ENCODE measurements at regions not wholly inside any gene's neighbourhood (a gene's known extent, or its start where the extent isn't known, plus 50 kb on each side); places are given as distances from the start of the nearest gene placed in this dataset.
"Not testable (repeated sequence)": the region's sequence is repeated elsewhere in the genome, so short reads cannot be mapped to it uniquely, and the experiment has no call there.

DNA sequence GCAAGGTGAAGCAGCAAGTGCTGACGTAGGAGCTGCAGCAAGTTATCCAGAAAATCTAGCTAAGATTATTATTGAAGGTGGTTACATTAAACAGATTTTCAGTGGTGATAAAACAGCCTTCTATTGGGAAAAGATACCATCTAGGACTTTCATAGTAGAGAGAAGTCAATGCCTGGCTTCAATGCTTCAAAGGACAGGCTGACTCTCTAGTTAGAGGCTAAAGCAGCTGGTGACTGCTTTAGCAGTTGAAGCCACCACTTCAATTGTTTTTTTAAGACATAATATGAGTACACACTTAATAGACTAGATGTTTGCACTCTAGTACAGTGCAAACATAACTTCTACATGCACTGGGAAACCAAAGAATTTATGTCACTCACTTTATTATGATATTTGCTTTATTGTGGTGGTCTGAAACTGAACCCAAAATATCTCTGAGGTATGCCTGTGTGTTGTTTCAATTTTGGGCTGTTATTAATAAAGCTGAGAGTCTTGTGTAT lies 1026.9 kb upstream of the FOXG1 start:
- no peak for DNase-seq (ENCODE audit: low read depth, low spot score)

DNA sequence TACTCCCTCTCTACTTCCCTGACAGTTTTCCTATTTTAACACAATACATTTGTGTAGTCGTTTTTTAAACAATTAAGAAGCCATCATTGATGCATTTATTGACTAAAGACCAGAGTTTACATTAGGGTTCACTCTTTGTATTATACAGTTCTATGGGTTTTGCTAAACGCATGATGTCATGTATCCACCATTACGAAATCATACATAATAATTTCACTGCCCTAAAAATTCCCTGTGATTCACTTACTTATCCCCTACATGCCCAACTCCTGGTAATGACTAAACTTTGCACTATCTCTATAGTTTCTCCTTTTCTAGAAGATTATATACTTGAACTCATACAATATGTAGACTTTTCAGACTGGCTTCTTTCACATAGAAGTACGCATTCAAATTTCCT lies 1016.5 kb upstream of the FOXG1 start:
- DNase-seq (ENCODE audit: low read depth, low spot score), result no peak

DNA sequence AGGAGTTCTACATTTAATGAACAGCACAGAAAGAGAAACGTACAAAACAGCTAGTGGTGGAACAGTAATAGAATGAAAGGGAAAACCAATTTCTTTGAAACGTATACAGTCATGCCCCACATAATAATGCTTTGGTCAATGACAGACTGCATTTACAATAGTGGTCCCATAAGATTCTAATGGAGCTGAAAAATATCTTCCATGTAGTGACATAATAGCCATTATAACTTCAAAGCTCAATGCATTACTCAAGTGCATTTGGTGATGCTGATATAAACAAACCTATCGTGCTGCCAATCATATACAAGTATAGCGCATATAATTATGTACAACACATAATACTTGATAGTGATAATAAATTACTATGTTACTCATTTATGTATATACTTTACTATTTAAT lies 1008.9 kb upstream of the FOXG1 start:
- not testable (repeated sequence) for DNase-seq (ENCODE audit: low read depth, low spot score)

DNA sequence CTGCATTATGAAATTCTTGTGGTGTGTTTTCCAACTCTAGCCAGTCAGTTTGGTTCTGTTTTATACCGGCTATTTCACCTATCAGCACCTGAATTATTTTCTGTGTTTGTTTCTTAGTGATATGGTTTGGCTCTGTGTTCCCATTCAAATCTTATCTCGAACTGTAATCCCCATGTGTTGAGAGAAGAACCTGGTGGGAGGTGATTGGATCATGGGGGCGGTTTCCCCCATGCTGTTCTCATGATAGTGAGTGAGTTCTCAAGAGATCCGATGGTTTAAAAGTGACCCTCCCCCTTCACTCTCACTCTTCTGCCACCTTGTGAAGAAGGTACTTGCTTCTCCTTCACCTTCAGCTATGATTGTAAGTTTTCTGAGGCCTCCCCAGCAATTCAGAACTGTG lies 1006.2 kb upstream of the FOXG1 start:
- not testable (repeated sequence) for DNase-seq (ENCODE audit: low read depth, low spot score)

DNA sequence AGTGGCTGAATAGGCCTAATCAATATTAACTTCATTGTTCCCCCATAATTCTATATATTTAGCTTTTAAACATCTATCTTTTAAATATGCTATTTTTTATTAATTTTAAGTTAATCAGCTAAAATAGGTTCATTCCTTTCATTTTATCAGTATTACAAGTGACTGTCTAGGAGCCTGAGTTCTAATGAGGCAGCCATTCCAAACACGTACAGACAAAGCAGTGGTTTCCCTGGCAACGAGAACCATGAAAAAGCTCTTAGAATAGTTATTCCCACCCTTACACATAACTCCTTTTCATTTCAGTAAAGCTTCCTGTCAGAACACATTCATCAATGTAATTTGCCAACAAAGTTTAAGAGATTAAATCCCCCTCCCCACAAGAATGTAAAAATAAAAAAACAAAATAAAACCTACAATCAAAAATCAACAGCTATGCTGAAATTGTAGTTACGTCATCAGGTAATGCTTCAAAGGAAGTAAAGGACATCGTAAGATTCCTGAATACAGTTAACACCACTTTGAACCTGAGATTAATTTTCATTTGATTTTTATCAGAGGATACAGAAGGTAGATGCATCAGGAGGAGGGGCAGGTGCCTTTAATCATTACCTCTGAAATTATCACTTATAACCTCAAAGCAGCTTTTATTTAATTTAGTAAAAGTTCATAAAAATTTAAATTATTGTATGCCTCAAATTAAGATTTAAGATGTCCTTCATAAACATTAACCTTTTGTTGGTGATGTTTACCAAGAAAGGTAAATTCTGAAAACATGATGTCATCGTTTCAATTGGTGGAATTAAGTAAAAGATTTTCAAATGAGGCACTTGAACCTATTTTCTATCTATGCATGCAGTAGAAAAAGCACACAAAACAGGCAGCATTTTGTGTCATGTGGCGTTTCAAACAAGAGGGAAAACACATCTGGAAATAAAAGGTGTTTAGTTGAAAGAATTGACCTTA lies 967.2 kb upstream of the FOXG1 start:
- peak; percentile 61 for DNase-seq (ENCODE audit: low read depth, low spot score)

DNA sequence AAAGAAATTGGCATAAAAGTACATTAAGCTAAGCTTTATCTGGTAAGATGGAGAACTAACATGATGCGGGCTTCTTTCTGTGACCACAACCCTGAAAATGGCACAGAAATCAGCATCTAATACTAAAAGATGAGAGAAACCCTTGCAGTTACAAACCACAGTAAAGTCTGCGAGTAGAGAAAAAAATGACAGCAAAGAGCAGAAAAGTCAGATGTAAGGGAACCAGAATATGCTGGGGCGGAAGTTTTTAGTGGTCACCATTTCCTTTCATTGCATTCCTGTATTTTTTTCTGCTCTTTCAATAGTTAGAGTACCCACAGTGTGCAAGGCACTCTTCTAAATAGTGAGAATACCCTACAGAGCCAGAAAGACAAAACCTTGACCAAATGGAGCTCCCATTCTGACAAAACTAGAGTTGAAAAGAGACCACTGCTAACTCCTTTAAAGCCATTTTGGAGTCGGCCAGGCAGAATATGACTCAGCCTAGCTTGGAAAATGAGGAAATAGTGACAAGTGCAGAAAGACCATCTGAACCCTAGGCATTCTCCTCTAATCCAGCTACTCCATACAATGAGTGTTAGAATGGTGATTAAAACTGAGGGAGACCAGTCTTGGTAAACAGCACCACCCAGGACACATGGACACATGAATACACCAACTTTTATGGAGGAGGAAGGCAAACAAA lies 948.7 kb upstream of the FOXG1 start:
- DNase-seq (ENCODE audit: low read depth, low spot score), result not testable (repeated sequence)

DNA sequence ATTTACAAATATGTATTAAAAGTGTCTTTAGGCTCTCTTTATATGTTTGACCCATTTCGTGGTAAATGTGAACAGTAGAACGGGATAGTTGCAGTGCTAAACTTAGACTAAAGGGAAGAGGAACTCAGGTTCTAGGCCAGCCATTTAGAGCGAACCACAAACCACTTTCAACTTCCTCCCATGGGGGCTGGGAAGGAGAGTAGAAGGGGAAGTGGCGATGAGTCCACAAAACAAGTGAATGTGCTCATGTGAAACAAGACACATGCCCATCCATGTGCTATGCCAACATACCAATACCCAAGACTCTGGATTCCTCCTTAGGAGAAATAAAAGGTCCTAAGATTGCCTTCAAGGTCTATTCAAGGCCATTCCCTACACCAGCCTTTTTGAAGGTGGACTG lies 940.4 kb upstream of the FOXG1 start:
- DNase-seq (ENCODE audit: low read depth, low spot score), result not testable (repeated sequence)

DNA sequence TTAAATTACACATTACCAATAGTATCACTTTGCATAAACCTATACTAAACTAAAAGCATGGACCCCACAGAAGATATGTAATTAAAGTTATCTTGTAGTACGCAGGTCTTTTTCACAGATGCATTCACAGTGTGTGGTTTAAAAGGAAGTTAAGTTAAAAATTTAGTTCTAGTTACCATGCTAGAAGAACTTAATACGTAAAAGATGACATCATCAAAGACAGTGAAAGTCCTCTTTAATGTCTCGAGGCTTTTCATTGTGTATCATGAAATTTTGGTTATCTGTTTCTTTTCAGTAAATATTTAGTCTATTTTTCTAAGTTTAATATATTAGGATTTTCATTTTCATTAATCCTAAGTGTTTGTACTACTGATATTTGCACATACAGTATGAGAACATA lies 934.6 kb upstream of the FOXG1 start:
- not testable (repeated sequence) for DNase-seq (ENCODE audit: low read depth, low spot score)

DNA sequence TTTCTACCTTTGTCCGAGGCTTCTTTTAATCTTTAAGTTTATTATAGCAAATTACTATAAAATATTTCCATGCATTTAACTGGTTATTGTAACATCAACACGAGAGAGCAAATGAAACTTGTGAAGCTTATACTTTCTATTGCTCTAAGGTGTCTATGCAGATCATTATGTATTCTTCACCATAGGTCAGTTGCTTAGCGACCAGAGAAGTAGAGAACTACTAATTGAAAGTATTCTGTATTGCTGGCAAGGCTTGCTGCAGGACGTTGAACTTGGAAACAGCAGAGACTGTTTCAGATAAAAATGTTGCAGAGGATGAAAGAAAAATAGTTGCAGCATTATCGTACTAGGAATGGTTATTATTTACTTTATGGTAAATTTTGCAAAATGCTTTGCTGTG lies 933.6 kb upstream of the FOXG1 start:
- peak; percentile 16 for DNase-seq (ENCODE audit: low read depth, low spot score)

DNA sequence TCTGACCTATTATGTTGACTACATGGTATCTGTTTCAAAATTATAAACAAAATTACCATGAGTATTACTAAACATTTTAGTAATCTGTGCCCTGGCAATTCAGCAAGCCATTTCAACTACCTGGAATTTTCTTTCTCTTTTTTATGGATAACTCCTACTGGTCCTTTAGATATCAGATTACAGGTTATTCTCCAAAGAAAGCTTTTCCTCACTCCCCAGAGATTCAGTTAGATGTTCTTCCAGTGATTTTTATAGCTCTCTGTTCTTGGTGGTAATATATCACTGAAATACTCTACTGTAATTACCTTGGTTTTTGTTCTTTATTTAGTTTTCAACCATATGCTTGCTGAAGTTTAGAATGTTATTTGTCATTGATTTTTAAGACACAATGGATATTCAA lies 930.2 kb upstream of the FOXG1 start:
- no peak for DNase-seq (ENCODE audit: low read depth, low spot score)

DNA sequence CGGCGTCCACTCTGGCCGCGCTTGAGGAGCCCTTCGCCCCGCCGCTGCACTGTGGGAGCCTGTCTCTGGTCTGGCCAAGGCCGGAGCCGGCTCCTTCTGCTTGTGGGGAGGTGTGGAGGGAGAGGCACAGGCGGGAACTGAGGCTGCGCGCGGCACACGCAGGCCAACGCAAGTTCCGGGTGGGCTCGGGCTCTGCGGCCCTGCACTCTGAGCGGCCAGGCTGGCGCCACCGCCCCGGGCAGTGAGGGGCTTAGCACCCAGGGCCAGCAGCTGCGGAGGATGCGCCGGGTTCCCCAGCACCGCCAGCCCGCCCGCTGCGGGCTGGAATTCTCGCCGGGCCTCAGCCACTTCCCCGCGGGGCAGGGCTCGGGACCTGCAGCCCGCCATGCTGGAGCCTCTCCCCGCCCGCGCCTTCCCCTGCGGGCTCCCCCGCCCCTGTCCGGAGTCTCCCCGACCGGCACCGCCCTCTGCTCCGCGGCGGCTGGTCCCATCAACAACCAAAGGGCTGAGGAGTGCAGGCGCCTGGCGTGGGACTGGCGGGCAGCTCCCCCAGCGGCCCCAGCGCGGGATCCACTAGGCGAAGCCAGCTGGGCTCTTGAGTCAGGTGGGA lies 921.2 kb upstream of the FOXG1 start:
- no peak for DNase-seq (ENCODE audit: low read depth, low spot score)

DNA sequence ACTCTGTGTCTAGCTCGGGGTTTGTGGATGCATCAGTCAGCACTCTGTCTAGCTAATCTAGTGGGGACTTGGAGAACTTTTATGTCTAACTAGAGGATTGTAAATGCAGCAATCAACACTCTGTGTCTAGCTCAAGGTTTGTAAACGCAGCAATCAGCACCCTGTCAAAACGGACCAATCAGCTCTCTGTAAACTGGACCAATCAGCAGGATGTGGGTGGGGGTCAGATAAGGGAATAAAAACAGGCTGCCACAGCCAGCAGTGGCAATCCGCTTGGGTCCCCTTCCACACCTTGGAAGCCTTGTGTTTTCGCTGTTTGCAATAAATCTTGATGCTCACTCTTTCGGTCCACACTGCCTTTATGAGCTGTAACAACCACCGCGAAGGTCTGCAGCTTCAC lies 920.7 kb upstream of the FOXG1 start:
- DNase-seq (ENCODE audit: low read depth, low spot score), result no peak

DNA sequence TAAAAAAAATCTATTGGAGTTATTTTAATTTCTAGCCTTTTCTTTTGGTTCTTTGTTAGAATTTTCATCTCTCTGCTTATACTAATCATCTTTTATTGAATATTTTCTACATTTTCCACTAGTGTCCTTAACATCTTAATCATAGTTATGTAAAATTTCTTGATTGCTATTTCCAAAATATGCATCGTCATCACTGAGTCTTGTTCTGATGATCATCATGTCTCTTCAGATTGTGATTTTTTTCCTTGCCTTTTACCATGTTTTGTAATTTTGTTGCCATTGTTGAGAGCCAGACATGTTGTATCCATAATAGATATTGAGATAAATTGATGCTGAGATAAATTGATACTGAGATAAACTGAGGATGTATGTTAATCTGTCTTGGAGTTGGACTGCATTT lies 919.1 kb upstream of the FOXG1 start:
- DNase-seq (ENCODE audit: low read depth, low spot score), result not testable (repeated sequence)

DNA sequence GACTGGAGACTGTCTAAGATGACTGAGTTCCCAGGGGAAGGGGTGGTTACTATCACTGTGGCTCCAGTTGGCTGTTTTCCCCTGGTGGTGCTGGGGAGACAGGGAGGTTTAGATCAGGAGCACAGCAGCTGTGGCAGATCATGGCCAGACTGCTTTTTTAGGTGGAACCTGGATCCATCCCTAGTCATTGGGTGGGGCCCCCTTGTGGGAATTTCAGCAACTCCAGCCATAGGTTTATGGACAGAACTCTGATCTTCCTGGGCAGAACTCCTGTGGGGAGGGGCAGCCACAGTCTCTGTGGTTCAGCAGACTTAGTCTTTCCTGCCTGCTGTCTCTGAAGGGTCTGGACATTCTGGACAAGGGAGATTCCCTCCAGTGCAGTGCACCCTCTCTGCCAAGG lies 917.4 kb upstream of the FOXG1 start:
- not testable (repeated sequence) for DNase-seq (ENCODE audit: low read depth, low spot score)

DNA sequence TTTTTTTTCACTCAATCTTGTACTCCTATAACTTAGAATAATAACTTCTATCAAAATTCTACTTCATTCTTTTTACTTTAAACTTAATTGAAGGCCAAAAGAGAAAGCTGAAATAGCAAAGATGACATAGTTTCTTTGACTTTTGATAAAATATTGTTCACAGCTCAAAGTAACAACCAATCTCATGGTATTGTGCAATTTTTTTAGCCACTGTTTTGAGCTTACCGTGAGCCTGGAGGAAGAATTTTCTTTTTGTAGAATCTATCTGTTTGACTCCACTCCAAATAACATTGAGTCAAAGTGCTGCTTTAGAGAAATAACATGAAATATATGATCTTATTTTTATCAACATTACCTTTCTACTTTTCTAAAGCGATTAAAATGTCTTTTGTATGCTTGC lies 903.9 kb upstream of the FOXG1 start:
- no peak for DNase-seq (ENCODE audit: low read depth, low spot score)

DNA sequence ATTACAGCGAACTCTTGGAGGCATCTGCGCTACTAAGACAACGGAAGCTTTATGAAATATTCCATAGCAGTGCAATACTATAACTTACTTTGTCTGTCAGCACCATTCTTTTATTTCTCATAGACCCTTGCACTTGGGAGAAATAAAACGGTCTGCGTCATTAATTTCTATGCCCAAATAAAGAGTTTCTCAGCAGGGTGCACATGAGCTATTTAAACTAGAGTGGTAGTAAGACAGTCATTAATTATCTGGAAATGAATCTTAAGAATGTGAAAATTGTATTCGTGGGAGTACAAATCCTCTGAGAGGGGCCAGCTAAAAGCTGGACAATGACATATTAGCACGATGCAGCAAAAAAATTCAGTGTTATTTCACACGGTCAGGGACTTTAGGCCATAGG lies 903.4 kb upstream of the FOXG1 start:
- peak; percentile 1 for DNase-seq (ENCODE audit: low read depth, low spot score)

DNA sequence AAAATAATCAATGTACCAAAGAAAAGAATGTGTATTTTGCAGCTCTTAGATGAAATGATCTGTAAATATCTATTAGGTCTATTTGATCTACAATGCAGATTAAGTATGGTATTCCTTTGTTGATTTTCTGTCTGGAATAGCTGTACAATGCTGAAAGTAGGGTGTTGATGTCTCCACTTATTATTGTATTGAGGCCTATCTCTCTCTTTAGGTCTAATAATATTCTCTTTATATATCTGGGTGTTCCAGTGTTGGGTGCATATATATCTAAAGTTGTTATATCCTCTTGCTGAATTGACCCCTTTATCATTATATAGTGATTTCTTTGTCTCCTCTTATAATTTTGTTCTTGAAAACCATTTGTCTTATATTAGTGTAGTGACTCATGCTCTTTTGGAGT lies 885.5 kb upstream of the FOXG1 start:
- no peak for DNase-seq (ENCODE audit: low read depth, low spot score)

DNA sequence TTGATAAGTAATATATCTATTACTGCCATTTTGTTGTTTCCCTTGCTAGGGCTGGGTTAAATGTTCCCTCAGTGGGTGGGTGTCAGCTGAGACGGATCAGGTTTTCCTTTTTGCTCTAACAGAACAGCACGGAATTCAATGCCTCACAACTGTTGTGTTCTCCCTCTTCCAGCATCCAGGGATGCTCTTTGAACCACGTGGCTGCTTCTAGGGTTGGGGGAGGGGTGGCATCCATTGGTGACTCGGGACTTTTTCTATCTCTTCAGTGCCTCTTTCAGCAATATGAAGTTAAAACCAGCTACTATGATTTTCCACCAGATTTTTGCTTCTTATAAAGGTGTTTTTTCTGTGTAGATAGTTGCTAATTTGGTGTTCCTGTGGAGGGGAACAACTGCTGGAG lies 884.9 kb upstream of the FOXG1 start:
- DNase-seq (ENCODE audit: low read depth, low spot score), result no peak

DNA sequence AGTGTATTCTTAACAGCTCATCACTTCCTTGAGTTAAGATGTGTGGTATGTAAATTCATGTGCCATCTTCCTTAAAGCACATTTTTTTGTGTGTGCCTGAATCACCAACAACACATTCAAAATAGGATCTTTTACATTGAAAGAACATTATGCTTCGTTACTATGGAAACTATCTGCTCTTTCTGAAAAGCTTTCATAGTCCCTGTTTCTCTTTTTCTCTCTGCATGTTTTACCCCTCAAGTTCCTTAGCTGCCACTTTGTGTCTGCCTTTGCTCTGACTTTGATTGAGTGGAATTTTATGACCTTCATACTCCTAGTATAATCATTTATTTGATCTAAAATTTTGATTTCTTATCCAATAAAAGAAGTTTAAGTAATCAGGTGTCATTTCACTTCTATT lies 880.3 kb upstream of the FOXG1 start:
- no peak for DNase-seq (ENCODE audit: low read depth, low spot score)

DNA sequence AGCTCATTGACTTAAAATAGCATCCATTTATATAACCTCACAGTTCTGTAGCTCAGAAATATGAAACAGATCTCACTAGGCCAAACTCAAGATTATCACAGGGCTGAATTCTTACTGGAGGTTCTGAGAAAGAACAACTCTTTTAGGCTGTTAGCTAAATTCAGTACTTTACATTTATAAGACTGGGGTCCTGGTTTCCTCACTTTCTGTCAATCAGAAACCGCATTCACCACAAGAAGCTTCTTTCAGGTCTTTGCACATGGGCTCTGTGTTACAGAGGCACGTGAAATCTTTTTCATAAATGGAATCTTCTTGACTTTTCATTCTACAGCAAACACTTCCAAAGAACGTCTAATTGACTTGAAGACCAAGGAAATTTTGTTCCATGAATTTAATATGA lies 876.3 kb upstream of the FOXG1 start:
- DNase-seq (ENCODE audit: low read depth, low spot score), result no peak

DNA sequence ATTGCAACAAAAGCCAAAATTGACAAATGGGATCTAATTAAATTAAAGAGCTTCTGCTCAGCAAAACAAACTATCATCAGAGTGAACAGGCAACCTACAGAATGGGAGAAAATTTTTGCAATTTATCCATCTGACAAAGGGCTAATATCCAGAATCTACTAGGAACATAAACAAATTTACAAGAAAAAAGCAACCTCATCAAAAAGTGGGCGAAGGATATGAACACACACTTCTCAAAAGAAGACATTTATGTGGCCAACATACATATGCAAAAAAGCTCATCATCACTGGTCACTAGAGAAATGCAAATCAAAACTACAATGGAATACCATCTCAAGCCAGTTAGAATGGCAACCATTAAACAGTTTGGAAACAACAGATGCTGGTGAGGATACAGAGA lies 858.1 kb upstream of the FOXG1 start:
- DNase-seq (ENCODE audit: low read depth, low spot score), result not testable (repeated sequence)

DNA sequence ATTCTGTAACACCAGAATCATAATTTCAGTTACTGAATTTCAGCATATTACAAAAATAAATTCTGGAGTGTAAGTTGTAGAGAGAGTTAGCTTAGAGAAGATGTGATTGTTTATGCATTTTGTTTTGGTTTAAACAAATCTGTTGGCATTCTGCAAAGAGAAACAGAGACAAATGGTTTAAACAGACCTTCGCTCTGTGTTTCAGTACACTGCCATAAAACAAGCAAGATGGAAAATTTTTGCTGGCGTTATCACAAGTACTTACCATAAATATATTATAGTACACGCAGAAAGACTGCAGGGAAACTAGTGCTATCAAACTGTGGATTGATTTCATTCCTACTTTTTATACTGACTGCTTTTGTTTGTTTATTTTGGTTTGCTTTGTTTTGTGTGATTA lies 850.3 kb upstream of the FOXG1 start:
- DNase-seq (ENCODE audit: low read depth, low spot score), result no peak

Measured in astrocyte of the hippocampus (primary cell).